ENCODE measurements at regions not wholly inside any gene's neighbourhood (a gene's known extent, or its start where the extent isn't known, plus 50 kb on each side); places are given as distances from the start of the nearest gene placed in this dataset.

- no peak for DNase-seq
Measured at GRCh38 chr1:21346365-21347071, 56.3 kb upstream of the ECE1 start.

- no peak for DNase-seq
Measured at GRCh38 chr1:21344750-21345443, 54.6 kb upstream of the ECE1 start.

DNA sequence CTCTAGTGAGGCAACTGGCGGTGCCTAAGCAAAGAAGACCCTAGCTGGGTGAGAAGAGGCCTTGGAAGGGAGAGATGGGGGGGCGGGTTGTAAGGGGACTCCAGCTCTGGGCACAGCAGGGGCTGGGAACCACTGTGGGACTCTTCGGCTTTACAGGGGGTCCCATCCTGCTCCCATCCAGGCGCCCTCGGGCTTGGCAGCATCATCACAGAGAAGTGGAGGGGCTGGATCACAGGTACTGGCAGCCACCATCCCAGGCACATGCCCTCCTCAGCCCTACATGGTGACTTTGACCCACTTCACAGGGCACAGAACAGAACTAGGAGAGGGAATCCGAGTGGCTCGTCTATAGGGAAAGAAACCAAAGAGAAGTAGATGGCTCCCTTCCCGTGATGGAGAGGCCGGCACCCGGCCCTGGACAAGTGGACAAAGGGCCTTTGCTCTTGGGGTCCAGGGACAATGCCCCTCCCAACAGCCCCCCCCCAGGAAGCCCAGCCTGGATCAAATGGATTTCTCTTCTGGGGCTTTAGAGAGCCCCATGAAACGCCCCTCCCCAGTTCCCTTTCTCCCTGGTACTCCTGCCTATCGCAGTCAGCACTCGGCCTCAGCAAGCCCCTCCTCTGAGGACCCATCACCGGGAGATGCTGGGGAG lies 54.0 kb upstream of the ECE1 start:
- no peak for DNase-seq

DNA sequence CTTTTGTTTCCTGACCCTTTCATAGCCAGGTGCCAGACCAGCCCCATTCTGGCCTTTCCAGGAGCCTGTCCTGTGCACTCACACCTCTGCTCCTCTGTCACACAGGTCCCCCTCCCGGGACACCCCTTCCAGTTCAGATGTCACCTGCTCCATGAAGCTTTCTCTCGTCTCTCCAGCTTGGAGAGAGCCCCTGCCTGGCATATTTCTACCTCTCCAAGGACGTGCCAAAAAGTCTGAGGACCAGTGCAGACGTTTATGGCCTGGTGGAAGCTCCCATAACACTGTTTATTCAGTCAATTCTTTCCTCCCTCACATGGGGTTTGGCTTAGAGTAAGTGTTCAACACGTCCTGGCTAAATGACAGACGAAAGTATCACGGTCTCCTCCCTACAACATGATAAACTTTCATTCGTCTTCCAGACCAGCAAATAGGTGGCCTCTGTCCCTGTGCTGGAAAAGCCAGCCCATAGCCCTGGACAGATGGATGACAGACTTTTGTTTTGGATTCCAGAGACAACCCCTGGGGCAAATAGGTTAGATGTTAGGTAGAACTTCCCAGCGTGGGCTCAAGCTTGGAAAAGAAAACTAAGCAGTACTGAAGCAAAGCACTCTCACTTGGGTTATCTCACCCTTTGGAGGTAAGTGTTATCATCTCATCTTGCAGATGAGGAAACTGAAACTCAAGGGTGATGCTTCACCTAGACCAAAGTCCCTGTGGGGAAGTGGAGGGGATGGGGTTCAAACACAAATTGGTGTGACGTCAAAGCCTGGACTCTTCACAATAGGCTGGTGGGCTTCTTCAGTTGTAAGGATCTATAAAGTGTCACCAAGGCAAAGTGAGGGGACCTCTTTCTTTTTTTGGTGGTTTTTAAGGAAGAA lies 52.9 kb upstream of the ECE1 start:
- DNase-seq: no peak

- no peak for DNase-seq
Measured at GRCh38 chr1:21341517-21342078, 51.3 kb upstream of the ECE1 start.

DNA sequence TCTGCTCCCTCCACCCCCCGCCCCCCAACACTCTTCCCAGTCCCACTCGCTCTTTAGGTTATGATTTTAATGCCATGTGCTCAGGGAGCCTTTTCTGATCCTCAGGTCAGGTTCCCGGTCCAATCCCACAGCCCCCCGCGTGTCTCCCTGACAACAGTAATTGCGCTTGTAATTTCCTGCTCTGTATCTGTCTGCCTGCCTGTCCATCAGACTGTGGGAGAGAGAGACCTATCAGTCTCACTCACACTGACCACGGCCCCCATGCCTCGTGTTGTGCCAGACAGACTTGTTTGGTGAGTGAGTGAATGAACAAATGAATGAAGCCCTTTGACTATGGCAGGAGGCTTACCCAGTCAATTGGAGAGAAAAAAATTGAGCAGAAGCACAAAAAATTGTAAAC lies 50.8 kb upstream of the ECE1 start:
- DNase-seq: no peak

DNA sequence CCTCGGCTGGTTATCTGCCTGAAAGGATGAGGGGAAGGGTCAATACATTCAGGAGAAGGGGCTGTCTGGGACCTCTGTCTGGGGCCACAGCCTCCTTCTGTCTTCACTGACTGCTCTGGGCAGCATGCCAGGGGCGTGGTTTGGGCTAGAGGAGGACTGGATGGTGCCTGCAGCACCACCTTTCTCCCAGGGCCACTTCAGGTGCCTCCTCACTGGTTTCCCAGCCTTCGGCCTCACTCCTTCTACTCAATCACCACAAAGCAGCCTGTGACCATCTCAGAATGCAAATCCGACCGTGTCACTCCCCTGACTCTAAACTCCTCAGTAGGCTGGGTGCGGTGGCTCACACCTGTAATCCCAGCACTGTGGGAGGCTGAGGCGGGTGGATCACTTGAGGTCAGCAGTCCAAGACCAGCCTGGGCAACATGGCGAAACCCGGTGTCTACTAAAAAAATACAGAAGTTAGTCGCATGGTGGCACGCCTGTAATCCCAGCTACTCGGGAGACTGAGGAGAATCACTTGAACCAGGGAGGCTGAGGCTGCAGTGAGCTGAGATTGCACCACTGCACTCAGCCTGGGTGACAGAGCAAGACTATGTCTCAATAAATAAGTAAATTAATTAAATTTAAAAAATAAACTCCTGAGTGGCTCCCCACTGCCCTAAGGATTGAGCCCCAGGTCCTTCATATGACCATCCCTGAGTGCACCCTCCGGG lies 50.1 kb upstream of the ECE1 start:
- no peak for DNase-seq
